ENCODE measurements at regions not wholly inside any gene's neighbourhood (a gene's known extent, or its start where the extent isn't known, plus 50 kb on each side); places are given as distances from the start of the nearest gene placed in this dataset.

DNA sequence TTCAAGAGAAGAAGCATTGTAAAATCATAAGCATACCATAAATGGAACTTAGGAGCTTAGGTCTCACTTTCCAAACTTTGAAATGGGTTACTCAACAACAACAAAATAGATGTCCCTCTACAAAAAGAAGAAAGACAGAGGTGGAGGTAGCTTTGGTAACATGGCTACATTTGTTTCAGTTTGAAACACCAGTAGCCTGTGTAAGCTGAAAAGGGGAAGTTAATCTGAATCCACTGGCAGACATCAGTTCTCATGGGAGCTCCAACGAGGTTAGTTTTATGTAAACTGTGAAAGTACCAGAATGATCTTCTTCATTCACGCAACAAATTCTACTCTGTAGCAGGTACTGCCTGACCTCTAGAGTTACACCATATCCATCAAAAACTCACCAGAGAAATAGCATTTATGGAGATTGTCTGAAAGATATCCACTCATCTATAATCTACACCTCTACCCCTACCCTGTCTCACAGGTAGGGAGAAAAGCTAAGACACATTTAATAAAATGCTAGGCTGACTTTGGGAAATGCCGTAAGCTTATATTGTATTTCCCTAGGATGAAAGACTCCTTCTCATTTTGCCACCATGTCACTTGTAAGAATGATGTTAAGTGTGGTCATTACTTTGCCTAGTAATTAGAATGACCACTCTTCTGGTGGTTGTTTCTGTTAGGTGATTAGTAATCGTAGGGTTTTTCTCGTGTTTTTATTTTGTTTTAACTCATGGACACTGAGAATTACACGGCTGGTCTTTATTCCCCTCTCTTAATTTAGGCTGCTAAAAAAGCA, 224.1 kb downstream of the ASCL1 start:
- no peak for DNase-seq (ENCODE audit: low spot score)

- DNase-seq (ENCODE audit: low spot score): no peak
Measured at GRCh38 chr12:103182299-103182698, 224.8 kb downstream of the ASCL1 start.

DNA sequence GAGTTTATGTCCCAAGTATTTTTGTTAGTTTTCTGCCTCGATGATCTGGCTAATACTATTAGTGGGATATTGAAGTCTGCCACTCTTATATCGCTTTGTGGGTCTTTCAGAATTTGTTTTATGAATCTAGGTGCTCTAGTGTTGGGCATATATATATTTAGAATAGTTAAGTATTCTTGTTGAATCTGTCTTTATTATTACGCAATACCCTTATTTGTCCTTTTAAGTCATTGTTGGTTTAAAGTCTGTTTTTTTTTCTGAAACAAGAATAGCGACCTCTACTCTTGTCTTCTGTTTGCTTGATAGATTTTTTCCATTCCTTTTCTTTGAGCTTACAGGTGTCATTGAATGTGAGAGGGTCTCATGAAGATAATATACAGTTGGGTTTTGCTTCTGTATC, 239.0 kb downstream of the ASCL1 start:
- DNase-seq (ENCODE audit: low spot score): no peak

DNA sequence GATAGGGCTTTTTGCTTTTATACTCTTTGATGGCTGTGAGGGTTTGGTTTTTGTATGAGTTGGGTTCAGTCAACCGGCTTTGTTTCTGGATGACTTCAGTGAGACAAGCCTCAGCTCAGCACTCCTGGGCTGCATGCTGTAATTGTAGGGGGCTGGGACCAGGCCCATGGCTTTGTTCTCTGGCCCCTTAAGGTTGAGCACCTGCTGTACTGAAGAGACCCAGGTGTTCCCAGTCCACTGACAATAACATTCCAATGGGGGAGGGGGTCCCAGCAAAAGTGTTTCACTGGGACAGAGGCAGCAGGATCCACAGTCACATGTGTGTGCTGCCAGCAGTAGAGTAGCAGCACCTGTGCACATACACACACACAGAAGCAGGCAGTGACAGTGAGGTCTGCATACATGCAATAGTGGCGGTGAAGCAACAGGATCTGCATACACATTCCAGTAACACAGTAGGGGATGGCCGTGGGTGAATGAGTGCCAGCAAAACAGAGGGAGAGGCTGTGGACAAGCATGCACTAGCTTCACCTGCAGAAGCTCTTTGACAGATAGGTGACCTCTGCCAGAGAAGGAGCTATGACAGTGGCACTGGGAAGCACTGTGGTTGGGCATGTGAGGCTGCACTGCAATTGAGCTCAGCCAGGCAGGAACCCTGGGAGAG, 240.4 kb downstream of the ASCL1 start:
- DNase-seq (ENCODE audit: low spot score): no peak

GRCh38 chr12:103198499-103198898, 241.0 kb downstream of the ASCL1 start:
- DNase-seq (ENCODE audit: low spot score): no peak

DNA sequence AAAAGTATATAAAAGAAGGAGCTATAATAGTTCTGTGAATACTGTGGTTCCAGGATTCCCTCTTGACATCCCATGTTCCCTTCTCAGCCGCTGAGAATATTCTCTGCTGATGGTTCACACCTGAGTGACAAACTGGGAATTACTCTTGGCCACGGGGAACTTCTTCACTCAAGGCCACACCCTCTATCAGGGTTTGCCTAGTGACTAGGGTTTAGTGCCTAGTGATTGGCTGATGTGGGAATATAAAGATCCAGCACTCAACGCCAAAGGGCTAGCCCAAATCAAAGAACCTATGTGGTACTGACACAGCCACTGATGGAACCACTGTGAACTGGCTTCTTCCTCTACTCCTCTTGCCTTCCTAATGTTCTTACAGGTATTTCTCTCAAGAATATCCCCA, 248.4 kb downstream of the ASCL1 start:
- no peak for DNase-seq (ENCODE audit: low spot score)

DNA sequence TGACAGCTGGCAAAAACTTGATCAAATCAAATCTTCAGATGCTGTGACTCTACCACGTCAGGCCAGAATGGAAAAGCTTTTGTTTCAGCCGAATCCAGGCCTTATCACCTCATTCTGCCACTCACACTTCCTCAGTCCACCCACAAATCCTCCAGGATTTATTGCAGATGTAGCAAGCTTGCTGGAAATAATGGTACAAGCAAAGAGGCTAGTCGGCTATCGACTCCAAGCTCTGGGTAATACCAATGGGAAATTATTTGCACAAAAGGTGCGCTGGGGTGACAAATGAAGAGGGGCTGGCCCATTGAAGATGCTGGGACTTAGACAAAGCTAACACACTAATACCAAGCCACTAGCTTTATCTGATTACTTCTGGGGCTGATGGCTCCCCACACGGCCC, 250.5 kb downstream of the ASCL1 start:
- peak; percentile 2 for DNase-seq (ENCODE audit: low spot score)

DNA sequence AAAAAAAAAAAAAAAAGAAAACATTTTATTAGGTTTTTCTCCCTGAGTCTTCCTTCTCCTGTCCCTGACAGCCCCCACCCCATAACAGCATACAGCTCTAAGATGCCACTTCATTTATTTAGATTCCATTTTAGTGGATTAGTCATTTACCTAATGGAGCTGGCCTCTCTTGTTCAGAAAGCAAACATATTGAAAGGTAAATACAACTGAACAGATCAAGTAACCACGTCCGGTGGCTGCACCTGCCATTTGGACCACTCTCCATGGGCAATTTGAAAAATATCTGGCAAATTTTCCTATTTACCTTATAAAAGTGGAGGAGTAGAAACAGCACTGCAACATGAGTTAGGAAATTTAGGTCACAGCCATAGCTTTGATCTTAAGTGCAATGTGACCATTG, 254.6 kb downstream of the C12orf42 start:
- DNase-seq (ENCODE audit: low spot score): no peak

- DNase-seq (ENCODE audit: low spot score): no peak
Measured at GRCh38 chr12:103244596-103244995, 251.2 kb downstream of the C12orf42 start.

DNA sequence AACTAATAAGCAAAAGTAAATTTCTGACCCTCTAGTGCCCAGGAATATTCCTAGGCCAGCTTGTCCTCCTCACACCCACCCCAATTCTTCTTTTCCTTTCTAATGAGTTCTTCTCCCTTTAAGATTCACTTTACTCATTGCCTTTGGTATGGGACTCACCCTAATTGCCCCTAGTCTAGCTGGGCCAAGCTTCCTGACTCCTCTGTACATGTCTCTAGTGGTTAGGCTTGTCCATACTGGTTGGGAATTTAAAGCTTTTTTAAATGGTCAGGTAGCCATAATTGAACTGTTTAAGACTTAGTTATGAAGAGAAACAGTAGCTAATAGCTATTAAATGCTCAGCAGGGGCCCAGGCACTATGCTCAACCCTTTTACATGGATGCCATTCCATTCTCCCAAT, 248.2 kb downstream of the C12orf42 start:
- no peak for DNase-seq (ENCODE audit: low spot score)

GRCh38 chr12:103249607-103250006, 246.2 kb downstream of the C12orf42 start:
- DNase-seq (ENCODE audit: low spot score): no peak

DNA sequence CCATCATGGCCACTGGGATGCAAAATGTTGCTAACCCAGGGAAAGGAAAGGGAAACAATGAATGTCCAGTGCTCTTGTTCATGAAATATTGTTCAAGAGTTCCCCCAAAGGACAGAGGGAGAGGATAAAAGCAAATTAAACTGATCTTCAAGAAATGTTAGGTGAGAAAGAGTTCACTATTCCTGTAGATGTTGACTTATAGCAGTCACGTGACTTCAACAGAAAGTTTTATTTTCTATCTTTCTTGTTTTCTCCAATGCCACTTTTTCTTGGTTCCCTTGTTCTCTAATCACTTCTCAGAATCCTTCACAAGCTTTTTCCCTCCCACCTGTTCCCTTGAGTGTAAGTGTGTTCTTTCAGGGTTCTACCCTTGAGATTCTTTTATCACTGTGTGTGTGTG, 245.3 kb downstream of the C12orf42 start:
- DNase-seq (ENCODE audit: low spot score): no peak

All from umbilical cord (tissue), 1 donor.